Activated CD4-positive, alpha-beta memory T cell treated with anti-CD3 and anti-CD28 coated beads, Interleukin-2, amount 10 ng/mL, durations not matched to agents 7 days and 5 days (primary cell): ENCODE measurements at regions not wholly inside any gene's neighbourhood (a gene's known extent, or its start where the extent isn't known, plus 50 kb on each side); places are given as distances from the start of the nearest gene placed in this dataset.

Experiments
- CTCF ChIA-PET: fragments of 350-600 bp; sonication (Branson Sonifier 250); formaldehyde crosslinking; loops from one replicate; lab custom pipeline; 2021; ENCODE audit warnings: antibody characterized with exemption, inconsistent platforms; lab: Charles Lee
- POLR2A ChIA-PET: fragments of 350-600 bp; sonication (Branson Sonifier 250); formaldehyde crosslinking; loops from one replicate; lab custom pipeline; 2021; ENCODE audit warnings: antibody characterized with exemption; lab: Charles Lee
- DNase-seq: peaks from one replicate; pipeline ENCODE4 v3.0.0-alpha.2; 2020
- H3K27ac Mint-ChIP-seq: one replicate; pipeline ENCODE4 v1.8.0; 2021; ENCODE audit warnings: mild to moderate bottlenecking, mixed read lengths
- H3K27me3 Mint-ChIP-seq: one replicate; pipeline ENCODE4 v1.8.0; 2021; ENCODE audit warnings: mixed read lengths
- H3K36me3 Mint-ChIP-seq: one replicate; pipeline ENCODE4 v1.8.0; 2021; ENCODE audit warnings: low read depth, mixed read lengths
- H3K4me1 Mint-ChIP-seq: one replicate; pipeline ENCODE4 v1.8.0; 2021; ENCODE audit warnings: mixed read lengths
- H3K4me3 Mint-ChIP-seq: one replicate; pipeline ENCODE4 v1.8.0; 2021; ENCODE audit warnings: mild to moderate bottlenecking, mixed read lengths
- H3K9me3 Mint-ChIP-seq: one replicate; pipeline ENCODE4 v1.8.0; 2021; ENCODE audit warnings: mixed read lengths

GRCh38 chr4:180219080-180219479, 2024.1 kb upstream of the TENM3 start:
- H3K36me3 Mint-ChIP-seq: no peaks in the 10 kb centered on the region
- CTCF ChIA-PET: no interaction called here
- no peak for DNase-seq
- no peaks in the 10 kb centered on the region for H3K27me3 Mint-ChIP-seq
- H3K4me1 Mint-ChIP-seq: no peaks in the 10 kb centered on the region
- H3K9me3 Mint-ChIP-seq: peaks cover 13% of the 10 kb centered on the region
- no peak overlapping the region for H3K27ac Mint-ChIP-seq
- POLR2A ChIA-PET: no interaction called here
- no peak overlapping the region for H3K4me3 Mint-ChIP-seq

DNA sequence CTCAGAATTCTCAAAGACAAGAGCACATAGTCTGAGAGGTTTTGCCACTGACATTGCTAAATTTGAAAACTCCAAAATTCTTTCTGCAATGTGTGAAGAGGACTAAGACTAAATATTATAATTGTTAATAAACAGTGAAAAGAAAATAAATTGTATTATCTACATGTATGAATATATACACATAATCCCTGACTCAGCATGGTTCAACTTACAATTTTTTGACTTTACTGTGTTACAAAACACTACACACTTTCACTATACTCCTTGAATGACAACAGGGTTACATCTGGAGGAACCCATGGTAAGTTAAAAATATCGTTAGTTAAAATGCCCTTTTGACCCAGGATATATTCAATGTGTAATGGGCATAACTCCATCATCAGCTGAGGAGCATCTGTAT, 2017.2 kb upstream of the TENM3 start:
- ChIA-PET POLR2A (no interaction called here), CTCF (no interaction called here)
- no peak for DNase-seq
- Mint-ChIP-seq H3K36me3 (no peaks in the 10 kb centered on the region), H3K9me3 (peaks cover 6% of the 10 kb centered on the region), H3K4me1 (no peaks in the 10 kb centered on the region), H3K27ac (no peak overlapping the region), H3K4me3 (no peak overlapping the region), H3K27me3 (no peaks in the 10 kb centered on the region)

DNA sequence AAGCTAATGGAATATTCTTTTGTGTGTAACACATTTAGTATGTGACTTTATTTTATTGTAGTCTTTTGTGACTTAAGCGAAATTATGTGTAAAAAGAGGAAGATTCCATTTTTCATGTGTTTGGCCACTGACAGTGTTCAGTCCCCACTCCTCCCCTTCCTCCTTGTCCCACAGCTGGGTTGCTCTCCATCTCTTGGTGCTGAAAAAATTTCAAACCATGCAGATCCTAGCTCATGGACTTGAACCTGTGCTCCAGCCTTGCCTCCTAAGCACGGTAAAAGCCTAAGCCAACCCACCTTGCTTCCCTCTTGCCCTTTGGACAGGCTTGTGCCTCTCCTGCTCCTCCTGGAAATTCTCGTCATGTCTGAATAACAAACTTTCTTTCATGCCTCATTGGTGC, 2008.5 kb upstream of the TENM3 start:
- H3K27ac Mint-ChIP-seq: no peak overlapping the region
- H3K36me3 Mint-ChIP-seq: no peaks in the 10 kb centered on the region
- CTCF ChIA-PET: no interaction called here
- H3K4me1 Mint-ChIP-seq: no peaks in the 10 kb centered on the region
- peaks cover 2% of the 10 kb centered on the region for H3K9me3 Mint-ChIP-seq
- POLR2A ChIA-PET: no interaction called here
- no peak overlapping the region for H3K4me3 Mint-ChIP-seq
- no peak for DNase-seq
- H3K27me3 Mint-ChIP-seq: no peaks in the 10 kb centered on the region

GRCh38 chr4:180240670-180241069, 2002.5 kb upstream of the TENM3 start:
- no peaks in the 10 kb centered on the region for H3K36me3 Mint-ChIP-seq
- no peaks in the 10 kb centered on the region for H3K27me3 Mint-ChIP-seq
- H3K9me3 Mint-ChIP-seq: peaks cover 10% of the 10 kb centered on the region
- CTCF ChIA-PET: no interaction called here
- H3K27ac Mint-ChIP-seq: no peak overlapping the region
- POLR2A ChIA-PET: no interaction called here
- H3K4me1 Mint-ChIP-seq: no peaks in the 10 kb centered on the region
- H3K4me3 Mint-ChIP-seq: no peak overlapping the region
- no peak for DNase-seq

- no peaks in the 10 kb centered on the region for H3K36me3 Mint-ChIP-seq
- H3K9me3 Mint-ChIP-seq: peaks cover 3% of the 10 kb centered on the region
- DNase-seq: no peak
- H3K4me3 Mint-ChIP-seq: no peak overlapping the region
- ChIA-PET POLR2A (no interaction called here), CTCF (no interaction called here)
- H3K4me1 Mint-ChIP-seq: no peaks in the 10 kb centered on the region
- no peak overlapping the region for H3K27ac Mint-ChIP-seq
- H3K27me3 Mint-ChIP-seq: no peaks in the 10 kb centered on the region
Observed at GRCh38 chr4:180253419-180253818, 1989.8 kb upstream of the TENM3 start.

GRCh38 chr4:180261346-180261745, 1981.9 kb upstream of the TENM3 start:
- peaks cover 4% of the 10 kb centered on the region for H3K9me3 Mint-ChIP-seq
- no peak overlapping the region for H3K4me3 Mint-ChIP-seq
- no peaks in the 10 kb centered on the region for H3K36me3 Mint-ChIP-seq

DNA sequence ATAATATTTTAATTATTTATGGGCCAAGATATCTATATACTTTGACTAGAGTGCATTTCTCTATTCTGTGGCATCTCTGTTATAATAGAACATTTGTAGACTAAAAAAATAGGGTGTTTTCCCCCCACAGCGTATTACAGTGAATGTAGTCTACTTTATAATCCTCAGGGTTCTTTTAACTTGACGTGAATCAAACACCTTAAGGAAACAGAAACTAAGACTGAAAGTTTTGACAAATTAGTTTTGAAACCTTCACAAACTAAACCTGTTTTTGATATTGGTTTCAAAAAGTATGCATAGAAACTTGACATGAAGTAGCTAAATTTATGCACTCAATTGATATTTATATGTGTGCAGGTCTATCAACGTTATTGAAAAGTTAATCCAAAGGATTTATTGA, 1963.1 kb upstream of the TENM3 start:
- ChIA-PET CTCF (no interaction called here), POLR2A (no interaction called here)
- no peaks in the 10 kb centered on the region for H3K27me3 Mint-ChIP-seq
- H3K36me3 Mint-ChIP-seq: no peaks in the 10 kb centered on the region
- no peak overlapping the region for H3K27ac Mint-ChIP-seq
- no peak for DNase-seq
- H3K4me1 Mint-ChIP-seq: no peaks in the 10 kb centered on the region
- no peak overlapping the region for H3K4me3 Mint-ChIP-seq
- H3K9me3 Mint-ChIP-seq: peaks cover 6% of the 10 kb centered on the region

More at GRCh38 chr4:180261346-180261745, 1981.9 kb upstream of the TENM3 start:
- ChIA-PET CTCF (no interaction called here), POLR2A (no interaction called here)
- Mint-ChIP-seq H3K27me3 (no peaks in the 10 kb centered on the region), H3K4me1 (no peaks in the 10 kb centered on the region), H3K27ac (no peak overlapping the region)
- no peak for DNase-seq

DNA sequence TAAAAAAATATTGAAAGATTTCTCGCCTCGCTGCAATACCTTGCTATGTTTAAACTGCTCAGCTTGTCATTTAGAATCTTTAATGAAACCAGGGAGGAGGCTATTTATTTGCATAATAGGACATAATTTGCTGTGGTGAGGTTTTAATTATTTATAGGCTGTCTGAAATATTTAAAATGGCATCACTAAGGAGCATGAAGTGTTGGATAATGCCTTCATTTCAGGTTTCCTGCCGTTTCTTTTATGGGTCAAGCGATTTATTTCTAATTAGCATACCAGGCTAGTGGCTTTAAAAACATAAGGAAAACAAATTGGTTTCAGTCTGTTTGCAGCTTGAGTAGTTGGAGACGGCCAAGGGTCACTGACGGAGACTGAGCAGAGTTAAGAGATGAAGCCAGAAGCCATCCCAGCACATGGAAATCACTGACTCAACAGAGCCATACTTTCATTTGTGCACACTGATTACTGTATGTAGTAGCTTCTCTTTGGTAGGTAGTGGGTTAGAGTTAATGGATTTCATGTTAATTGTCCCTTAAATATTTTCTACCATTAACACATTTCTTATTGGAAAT, 1962.4 kb upstream of the TENM3 start:
- H3K27me3 Mint-ChIP-seq: no peaks in the 10 kb centered on the region
- no peak overlapping the region for H3K27ac Mint-ChIP-seq
- CTCF ChIA-PET: no interaction called here
- no peak overlapping the region for H3K4me3 Mint-ChIP-seq
- POLR2A ChIA-PET: no interaction called here
- no peaks in the 10 kb centered on the region for H3K4me1 Mint-ChIP-seq
- peaks cover 2% of the 10 kb centered on the region for H3K9me3 Mint-ChIP-seq
- no peak for DNase-seq
- H3K36me3 Mint-ChIP-seq: no peaks in the 10 kb centered on the region

GRCh38 chr4:180281724-180282123, 1961.5 kb upstream of the TENM3 start:
- POLR2A ChIA-PET: no interaction called here
- H3K9me3 Mint-ChIP-seq: no peaks in the 10 kb centered on the region
- CTCF ChIA-PET: no interaction called here
- H3K27ac Mint-ChIP-seq: no peak overlapping the region
- no peaks in the 10 kb centered on the region for H3K27me3 Mint-ChIP-seq
- no peak for DNase-seq
- no peaks in the 10 kb centered on the region for H3K4me1 Mint-ChIP-seq
- H3K4me3 Mint-ChIP-seq: no peak overlapping the region
- no peaks in the 10 kb centered on the region for H3K36me3 Mint-ChIP-seq

DNA sequence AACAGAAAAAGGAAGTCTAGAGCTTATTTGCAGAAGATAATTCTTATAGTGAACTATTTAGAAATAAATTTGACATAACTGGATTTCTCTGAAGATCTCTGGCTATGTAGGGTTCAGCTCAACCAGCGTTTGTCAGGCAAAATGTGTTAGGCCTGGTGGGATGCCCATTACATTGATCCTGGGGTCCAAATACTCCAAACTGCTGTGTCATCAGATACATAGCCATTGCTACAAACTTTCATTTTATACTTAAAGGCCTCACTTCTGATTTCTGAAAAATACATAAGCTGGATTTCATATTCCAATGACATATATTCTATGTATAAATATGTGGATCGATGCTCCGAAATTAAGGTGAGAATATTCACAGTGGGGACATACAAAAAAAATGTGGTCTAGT, 1958.9 kb upstream of the TENM3 start:
- no peaks in the 10 kb centered on the region for H3K36me3 Mint-ChIP-seq
- ChIA-PET CTCF (no interaction called here), POLR2A (no interaction called here)
- no peak overlapping the region for H3K27ac Mint-ChIP-seq
- no peaks in the 10 kb centered on the region for H3K4me1 Mint-ChIP-seq
- DNase-seq: no peak
- H3K27me3 Mint-ChIP-seq: no peaks in the 10 kb centered on the region
- no peak overlapping the region for H3K4me3 Mint-ChIP-seq
- peaks cover 2% of the 10 kb centered on the region for H3K9me3 Mint-ChIP-seq

DNA sequence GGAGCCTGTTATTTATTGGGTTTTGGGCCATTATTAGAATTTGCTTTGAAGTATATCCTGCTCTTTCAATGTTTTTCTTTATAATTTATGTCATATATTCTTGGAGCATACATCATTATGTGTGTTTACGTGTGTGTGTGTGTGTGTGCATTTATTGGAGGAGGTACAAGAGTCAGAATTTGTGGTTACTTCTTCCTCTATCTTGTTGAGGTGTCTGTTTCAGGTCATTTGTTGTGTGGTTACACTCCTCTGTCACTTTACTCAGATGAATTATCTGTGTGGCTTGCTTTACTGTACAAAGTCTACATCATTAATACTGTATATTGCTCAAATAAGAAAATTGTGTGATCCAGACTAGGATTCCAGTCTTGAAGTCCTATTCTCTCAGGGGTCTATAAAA, 1957.4 kb upstream of the TENM3 start:
- Mint-ChIP-seq H3K9me3 (peaks cover 4% of the 10 kb centered on the region), H3K27me3 (no peaks in the 10 kb centered on the region), H3K4me1 (no peaks in the 10 kb centered on the region), H3K27ac (no peak overlapping the region), H3K36me3 (no peaks in the 10 kb centered on the region), H3K4me3 (no peak overlapping the region)
- POLR2A ChIA-PET: no interaction called here
- CTCF ChIA-PET: no interaction called here
- no peak for DNase-seq

DNA sequence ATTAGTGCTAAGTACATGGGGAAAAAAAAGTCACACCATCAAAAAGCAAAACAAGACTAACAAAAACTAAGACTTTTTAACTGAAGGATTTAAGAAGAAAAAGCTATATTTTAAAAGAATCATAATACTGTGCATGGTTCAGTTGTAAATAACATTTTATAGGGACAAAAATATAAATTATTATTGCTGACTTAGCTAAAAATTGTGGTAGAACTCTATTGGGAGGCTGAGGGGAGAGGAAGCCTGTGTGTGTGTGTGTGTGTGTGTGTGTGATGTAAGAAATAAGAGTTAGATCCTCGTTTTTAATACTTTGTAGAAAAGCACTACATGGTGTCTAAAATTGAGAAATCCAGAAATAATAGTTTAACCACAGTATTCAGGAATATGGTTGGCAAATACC, 1950.9 kb upstream of the TENM3 start:
- no peaks in the 10 kb centered on the region for H3K27me3 Mint-ChIP-seq
- no peak for DNase-seq
- H3K36me3 Mint-ChIP-seq: no peaks in the 10 kb centered on the region
- ChIA-PET CTCF (no interaction called here), POLR2A (no interaction called here)
- no peak overlapping the region for H3K27ac Mint-ChIP-seq
- H3K9me3 Mint-ChIP-seq: peaks cover 9% of the 10 kb centered on the region
- H3K4me3 Mint-ChIP-seq: no peak overlapping the region
- no peaks in the 10 kb centered on the region for H3K4me1 Mint-ChIP-seq

DNA sequence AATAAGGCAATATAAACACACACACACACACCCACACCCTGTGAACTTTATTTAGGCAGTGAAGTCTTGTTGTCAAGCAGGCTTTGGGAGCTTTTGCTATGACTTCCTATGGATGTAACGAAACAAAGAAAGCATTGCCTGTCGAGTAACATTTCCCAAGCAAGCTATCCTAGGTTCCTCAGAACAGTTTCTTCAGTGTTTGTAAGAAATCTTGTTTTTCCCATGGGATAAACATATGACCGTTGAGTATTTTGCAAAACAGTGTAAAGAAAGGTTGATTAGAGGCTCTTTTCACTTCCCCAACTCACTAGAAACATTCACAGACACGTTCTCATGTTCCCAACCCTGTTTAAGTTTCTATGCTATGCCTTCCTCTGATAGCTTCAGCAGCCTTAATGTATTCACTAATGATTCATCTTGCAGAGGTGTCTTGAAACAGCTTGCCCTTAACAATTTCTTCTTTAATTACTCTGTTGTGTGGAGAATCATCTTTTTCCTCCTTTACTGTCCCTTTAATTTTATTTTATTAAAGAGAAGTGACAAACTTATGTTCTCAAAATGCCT, 1947.1 kb upstream of the TENM3 start:
- no peaks in the 10 kb centered on the region for H3K36me3 Mint-ChIP-seq
- no peak overlapping the region for H3K4me3 Mint-ChIP-seq
- DNase-seq: no peak
- no peak overlapping the region for H3K27ac Mint-ChIP-seq
- no peaks in the 10 kb centered on the region for H3K27me3 Mint-ChIP-seq
- H3K9me3 Mint-ChIP-seq: peaks cover 9% of the 10 kb centered on the region
- H3K4me1 Mint-ChIP-seq: no peaks in the 10 kb centered on the region
- CTCF ChIA-PET: no interaction called here
- POLR2A ChIA-PET: no interaction called here

DNA sequence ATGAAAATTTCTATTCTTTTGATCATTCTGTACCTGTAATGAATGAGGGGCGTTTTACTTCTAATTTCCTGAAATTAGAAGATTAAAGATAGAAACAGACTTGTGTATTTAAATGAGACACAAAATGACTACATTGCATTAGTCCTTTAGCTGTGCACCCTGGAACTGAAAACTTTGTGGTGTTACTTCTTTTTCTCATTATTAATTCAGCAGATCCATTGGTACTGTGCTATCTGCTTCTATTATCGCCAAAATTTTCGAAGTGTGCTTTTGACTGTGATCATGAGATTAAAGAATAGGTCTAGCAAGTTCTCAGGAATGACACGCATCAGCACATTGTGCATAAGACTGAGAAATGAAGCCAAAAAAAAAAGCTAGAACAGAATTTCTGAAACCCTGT, 1938.9 kb upstream of the TENM3 start:
- Mint-ChIP-seq H3K9me3 (peaks cover 13% of the 10 kb centered on the region), H3K36me3 (no peaks in the 10 kb centered on the region), H3K4me1 (no peaks in the 10 kb centered on the region), H3K4me3 (no peak overlapping the region), H3K27me3 (no peaks in the 10 kb centered on the region), H3K27ac (no peak overlapping the region)
- DNase-seq: no peak
- POLR2A ChIA-PET: no interaction called here
- CTCF ChIA-PET: no interaction called here
